ENCODE measurements at regions not wholly inside any gene's neighbourhood (a gene's known extent, or its start where the extent isn't known, plus 50 kb on each side); places are given as distances from the start of the nearest gene placed in this dataset.

DNA sequence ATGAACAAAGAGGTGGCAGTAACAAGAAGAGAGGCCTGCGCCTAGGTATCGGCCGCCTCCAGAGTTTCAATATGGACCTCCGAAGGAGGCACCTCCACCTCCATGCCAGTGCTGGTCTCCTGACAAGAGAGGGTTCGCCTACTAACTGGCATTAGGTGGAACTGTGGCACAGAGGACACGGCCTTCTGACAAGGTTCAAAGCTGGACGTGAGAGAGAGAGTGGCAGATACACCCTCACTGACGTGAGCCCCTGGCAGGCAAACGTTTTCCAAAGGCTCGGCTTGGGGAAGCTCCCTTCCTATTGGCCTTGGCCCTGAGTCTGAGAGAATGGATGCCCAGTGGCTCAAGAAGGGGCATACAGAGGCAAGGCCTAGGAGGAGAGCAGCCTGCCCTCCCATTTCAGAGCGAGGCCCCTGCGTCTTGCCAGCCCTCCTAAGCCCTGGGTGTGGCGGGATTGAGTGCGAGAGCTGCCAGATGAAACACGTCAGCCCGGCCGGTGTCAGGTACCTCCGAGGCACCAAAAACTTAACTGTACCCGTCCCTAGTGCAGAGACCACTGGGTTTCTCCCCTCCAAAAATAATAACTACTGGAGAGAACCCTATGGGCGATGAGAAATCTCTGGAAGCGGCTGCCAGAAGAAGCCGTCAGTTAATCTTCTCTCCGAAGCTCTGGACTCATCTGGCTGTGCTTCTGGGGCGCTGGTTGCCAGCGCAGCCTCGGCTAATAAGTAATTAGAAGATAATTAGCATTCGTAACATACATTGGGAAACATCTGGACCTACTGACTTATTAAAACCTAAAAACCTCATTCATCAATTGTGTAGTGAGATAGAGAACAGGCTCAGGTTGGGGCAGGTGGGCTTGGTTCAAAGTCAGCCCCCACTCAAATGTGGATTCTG lies 283.6 kb downstream of the NPHP4 start:
- no peaks in the 10 kb centered on the region for H3K79me2 ChIP-seq (replicated peaks; ENCODE audit: insufficient read depth)
- no peak overlapping the region for H3K4me3 ChIP-seq
- Mint-ChIP-seq H3K27ac (no peak overlapping the region), H3K4me1 (peaks cover 3% of the 10 kb centered on the region; the same call in 1 of the 3 replicates), H3K9me3 (peaks cover under 1% of the 10 kb centered on the region; the same call in 2 of the 3 replicates), H3K27me3 (ENCODE audit: insufficient read depth, low read depth, poor library complexity) (peaks cover 11% of the 10 kb centered on the region), H3K36me3 (ENCODE audit: low read depth) (no peaks in the 10 kb centered on the region), H3K4me3 (no peak overlapping the region)
- H3K9me2 ChIP-seq (ENCODE audit: insufficient read depth), result no peaks in the 10 kb centered on the region
- H3K27me3 ChIP-seq (ENCODE audit: insufficient read depth), result no peaks in the 10 kb centered on the region
- no peak for TF ChIP-seq ZNF331 (CRISPR knock-in tag; IDR thresholded peaks at IDR 0.05; ENCODE audit: low read depth)
- TF ChIP-seq ETS1 (IDR thresholded peaks at IDR 0.05), result no peak
- no peak for TF ChIP-seq CREB1 (CRISPR knock-in tag; IDR thresholded peaks at IDR 0.05; ENCODE audit: low read depth)
- TF ChIP-seq ZNF114 (CRISPR knock-in tag; IDR thresholded peaks at IDR 0.05), result no peak
- no peak for TF ChIP-seq POLR2AphosphoS5 (IDR thresholded peaks at IDR 0.05; ENCODE audit: low read depth)
- TF ChIP-seq, protein P1, sequence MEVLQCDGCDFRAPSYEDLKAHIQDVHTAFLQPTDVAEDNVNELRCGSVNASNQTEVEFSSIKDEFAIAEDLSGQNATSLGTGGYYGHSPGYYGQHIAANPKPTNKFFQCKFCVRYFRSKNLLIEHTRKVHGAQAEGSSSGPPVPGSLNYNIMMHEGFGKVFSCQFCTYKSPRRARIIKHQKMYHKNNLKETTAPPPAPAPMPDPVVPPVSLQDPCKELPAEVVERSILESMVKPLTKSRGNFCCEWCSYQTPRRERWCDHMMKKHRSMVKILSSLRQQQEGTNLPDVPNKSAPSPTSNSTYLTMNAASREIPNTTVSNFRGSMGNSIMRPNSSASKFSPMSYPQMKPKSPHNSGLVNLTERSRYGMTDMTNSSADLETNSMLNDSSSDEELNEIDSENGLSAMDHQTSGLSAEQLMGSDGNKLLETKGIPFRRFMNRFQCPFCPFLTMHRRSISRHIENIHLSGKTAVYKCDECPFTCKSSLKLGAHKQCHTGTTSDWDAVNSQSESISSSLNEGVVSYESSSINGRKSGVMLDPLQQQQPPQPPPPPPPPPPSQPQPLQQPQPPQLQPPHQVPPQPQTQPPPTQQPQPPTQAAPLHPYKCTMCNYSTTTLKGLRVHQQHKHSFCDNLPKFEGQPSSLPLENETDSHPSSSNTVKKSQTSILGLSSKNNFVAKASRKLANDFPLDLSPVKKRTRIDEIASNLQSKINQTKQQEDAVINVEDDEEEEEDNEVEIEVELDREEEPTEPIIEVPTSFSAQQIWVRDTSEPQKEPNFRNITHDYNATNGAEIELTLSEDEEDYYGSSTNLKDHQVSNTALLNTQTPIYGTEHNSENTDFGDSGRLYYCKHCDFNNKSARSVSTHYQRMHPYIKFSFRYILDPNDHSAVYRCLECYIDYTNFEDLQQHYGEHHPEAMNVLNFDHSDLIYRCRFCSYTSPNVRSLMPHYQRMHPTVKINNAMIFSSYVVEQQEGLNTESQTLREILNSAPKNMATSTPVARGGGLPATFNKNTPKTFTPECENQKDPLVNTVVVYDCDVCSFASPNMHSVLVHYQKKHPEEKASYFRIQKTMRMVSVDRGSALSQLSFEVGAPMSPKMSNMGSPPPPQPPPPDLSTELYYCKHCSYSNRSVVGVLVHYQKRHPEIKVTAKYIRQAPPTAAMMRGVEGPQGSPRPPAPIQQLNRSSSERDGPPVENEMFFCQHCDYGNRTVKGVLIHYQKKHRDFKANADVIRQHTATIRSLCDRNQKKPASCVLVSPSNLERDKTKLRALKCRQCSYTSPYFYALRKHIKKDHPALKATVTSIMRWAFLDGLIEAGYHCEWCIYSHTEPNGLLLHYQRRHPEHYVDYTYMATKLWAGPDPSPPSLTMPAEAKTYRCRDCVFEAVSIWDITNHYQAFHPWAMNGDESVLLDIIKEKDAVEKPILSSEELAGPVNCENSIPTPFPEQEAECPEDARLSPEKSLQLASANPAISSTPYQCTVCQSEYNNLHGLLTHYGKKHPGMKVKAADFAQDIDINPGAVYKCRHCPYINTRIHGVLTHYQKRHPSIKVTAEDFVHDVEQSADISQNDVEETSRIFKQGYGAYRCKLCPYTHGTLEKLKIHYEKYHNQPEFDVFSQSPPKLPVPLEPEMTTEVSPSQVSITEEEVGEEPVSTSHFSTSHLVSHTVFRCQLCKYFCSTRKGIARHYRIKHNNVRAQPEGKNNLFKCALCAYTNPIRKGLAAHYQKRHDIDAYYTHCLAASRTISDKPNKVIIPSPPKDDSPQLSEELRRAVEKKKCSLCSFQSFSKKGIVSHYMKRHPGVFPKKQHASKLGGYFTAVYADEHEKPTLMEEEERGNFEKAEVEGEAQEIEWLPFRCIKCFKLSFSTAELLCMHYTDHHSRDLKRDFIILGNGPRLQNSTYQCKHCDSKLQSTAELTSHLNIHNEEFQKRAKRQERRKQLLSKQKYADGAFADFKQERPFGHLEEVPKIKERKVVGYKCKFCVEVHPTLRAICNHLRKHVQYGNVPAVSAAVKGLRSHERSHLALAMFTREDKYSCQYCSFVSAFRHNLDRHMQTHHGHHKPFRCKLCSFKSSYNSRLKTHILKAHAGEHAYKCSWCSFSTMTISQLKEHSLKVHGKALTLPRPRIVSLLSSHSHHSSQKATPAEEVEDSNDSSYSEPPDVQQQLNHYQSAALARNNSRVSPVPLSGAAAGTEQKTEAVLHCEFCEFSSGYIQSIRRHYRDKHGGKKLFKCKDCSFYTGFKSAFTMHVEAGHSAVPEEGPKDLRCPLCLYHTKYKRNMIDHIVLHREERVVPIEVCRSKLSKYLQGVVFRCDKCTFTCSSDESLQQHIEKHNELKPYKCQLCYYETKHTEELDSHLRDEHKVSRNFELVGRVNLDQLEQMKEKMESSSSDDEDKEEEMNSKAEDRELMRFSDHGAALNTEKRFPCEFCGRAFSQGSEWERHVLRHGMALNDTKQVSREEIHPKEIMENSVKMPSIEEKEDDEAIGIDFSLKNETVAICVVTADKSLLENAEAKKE (CRISPR knock-in tag; IDR thresholded peaks at IDR 0.05), result no peak
- no peak for TF ChIP-seq EZH2 (IDR thresholded peaks at IDR 0.05; ENCODE audit: low read depth, unreplicated experiment)
- TF ChIP-seq CTCF (conservative IDR thresholded peaks at IDR 0.05; ENCODE audit: low read depth in 2 of 2), result no peak
- TF ChIP-seq NANOG (IDR thresholded peaks at IDR 0.05; ENCODE audit: borderline replicate concordance), result no peak
- TF ChIP-seq STAT1 (IDR thresholded peaks at IDR 0.05; ENCODE audit: unreplicated experiment), result no peak
- TF ChIP-seq EZH2phosphoT487 (IDR thresholded peaks at IDR 0.05; ENCODE audit: unreplicated experiment), result no peak
- DNase-seq (ENCODE audit: low spot score) (no peak), ATAC-seq (no peak)
- no peaks in the 10 kb centered on the region for H3K36me3 ChIP-seq (ENCODE audit: insufficient read depth)
- H3K4me1 ChIP-seq (ENCODE audit: insufficient read depth), result no peaks in the 10 kb centered on the region
- no peak overlapping the region for H3K4me2 ChIP-seq
- no peaks in the 10 kb centered on the region for H4K20me1 ChIP-seq (replicated peaks; ENCODE audit: insufficient read depth)
- no peak overlapping the region for H3K27ac ChIP-seq (ENCODE audit: low read depth)
- no peak overlapping the region for H2AFZ ChIP-seq
- no peaks in the 10 kb centered on the region for H3F3A ChIP-seq (replicated peaks; ENCODE audit: low read depth)
